IPS-18c (cell line): ENCODE measurements at regions not wholly inside any gene's neighbourhood (a gene's known extent, or its start where the extent isn't known, plus 50 kb on each side); places are given as distances from the start of the nearest gene placed in this dataset.
"Not testable (repeated sequence)": the region's sequence is repeated elsewhere in the genome, so short reads cannot be mapped to it uniquely, and the experiment has no call there.

Experiments
- H3K4me3 ChIP-seq: 2 replicates; pipeline ENCODE4 v1.7.0; 2013; ENCODE audit warnings: low read depth, mild to moderate bottlenecking, low read length, moderate library complexity; ENCODE audit not compliant: insufficient read depth
- H3K9me3 ChIP-seq: one replicate; pipeline ENCODE4 v1.6.1; 2013; ENCODE audit warnings: mild to moderate bottlenecking, low read length, moderate library complexity; ENCODE audit not compliant: control insufficient read depth, insufficient read depth

DNA sequence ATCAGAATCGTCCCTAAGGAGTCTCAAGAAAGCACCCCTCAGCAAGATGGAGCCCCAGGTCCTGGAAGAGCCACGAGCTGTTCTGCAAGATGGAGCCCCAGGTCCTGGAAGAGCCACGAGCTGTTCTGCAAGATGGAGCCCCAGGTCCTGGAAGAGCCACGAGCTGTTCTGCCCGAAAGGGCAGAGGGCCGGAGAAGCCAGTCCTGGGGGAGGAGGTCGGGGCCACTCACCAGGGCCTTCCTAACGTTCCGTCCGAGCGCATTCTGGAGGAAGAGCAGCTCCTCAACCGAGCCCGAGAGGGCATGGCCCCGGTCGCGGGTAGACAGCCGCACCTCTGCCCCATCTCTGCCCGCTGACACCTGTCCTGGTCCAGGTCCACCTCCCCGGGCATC, 170.8 kb downstream of the BRD1 start:
- not testable (repeated sequence) for H3K9me3 ChIP-seq, H3K4me3 ChIP-seq

DNA sequence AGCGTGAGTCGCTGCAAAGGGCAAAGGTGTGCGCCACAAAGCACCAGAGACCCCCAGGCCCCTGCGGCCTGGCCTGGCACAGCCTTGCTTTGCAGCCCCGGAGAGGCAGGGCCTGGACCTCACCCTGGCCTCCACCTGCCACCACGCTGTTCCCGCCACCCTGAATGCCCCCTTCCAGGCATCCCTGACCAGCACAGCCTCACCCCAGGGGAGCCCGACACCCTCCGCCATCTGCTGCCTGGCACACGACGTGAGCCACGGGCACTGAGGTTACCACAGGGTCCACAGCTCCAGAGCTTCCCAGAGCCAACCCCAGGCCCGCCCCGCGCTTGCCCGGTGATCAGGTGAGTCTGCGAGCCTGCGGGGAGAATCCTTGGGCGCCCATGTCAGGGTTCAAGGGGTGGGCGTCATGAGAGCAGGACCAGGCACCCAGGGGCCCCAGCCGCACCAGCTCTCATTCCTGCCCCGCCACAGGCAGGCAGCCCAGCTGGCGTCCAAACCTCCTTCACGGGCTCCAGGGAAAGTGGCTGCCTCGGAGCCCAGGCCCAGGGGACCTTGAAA, 171.3 kb downstream of the BRD1 start:
- no peak overlapping the region for H3K4me3 ChIP-seq
- H3K9me3 ChIP-seq = peaks cover 2% of the 10 kb centered on the region

DNA sequence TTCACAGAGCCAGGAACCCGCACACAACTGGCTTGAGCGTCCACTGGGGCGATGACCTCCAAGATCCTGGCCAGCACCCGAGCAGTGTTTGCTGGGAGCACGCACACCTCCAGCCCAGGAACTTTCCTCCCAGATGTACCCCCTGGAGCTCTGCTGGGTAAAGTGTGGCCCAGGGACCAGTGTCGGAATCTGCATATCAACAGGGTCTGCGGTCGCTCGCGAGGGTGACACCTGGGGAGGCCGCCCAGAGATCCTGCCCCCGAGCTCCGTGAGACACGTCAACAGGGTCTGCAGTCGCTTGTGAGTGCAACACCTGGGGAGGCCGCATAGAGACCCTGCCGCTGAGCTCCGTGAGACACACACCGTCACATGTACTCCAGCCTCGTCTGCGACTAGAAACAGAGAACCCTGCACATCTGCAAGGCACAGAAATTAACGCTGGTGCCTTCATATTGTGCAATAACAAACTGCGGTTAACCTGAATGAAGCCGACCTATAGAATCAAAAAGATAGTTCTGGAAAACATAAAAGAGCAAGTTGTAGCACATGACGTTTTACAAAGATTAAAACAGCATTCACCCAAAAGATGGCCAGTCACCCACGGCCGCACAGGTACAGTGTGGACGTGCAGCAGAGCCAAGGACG, 172.4 kb downstream of the BRD1 start:
- no peak overlapping the region for H3K4me3 ChIP-seq

DNA sequence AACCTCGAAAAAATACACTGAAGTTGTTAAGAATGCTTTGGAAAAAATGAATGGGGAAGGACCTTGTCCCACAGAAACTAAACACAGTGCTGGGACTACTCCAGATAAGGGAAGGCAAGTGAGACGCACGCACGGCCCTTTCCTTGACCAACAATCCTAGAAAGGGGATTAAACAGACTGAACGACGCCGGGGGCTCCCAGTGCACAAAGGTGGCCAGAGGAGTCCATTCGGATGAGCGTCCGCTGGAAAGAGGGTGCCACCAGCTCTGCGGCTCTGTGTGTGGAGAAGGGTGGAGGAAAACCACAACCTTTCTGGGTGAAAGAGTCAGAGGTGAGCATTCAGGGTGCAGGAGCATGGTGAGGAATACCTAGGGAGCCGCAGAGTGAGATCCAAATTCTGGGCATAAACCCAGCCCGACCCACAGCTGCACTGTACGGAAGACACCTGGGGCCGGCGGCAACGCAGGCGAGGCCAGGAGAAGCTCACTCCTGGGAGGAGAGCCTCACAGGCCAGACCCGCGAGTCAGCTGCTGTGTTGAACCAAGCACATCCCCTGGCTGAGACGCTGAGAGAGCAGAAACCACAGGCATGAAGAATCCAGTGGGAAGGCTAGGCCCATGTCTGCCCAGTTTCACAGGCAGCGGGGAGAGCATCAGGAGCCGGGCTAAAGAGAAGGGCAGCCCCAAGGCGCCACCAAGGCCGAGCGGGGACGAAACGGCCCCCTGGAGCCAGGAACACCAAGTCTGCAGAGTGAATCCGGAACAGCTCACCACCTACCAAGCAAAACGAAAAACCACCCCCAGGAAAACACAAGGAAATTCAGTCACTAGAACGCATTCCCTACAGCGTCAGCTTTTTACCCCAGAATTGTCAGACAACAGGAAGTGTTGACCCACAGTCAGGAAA, 177.1 kb downstream of the BRD1 start:
- Histone ChIP-seq H3K9me3 (peaks cover 2% of the 10 kb centered on the region), H3K4me3 (no peak overlapping the region)

More for the DNA sequence above, 172.4 kb downstream of the BRD1 start:
- H3K9me3 ChIP-seq = peaks cover 2% of the 10 kb centered on the region

DNA sequence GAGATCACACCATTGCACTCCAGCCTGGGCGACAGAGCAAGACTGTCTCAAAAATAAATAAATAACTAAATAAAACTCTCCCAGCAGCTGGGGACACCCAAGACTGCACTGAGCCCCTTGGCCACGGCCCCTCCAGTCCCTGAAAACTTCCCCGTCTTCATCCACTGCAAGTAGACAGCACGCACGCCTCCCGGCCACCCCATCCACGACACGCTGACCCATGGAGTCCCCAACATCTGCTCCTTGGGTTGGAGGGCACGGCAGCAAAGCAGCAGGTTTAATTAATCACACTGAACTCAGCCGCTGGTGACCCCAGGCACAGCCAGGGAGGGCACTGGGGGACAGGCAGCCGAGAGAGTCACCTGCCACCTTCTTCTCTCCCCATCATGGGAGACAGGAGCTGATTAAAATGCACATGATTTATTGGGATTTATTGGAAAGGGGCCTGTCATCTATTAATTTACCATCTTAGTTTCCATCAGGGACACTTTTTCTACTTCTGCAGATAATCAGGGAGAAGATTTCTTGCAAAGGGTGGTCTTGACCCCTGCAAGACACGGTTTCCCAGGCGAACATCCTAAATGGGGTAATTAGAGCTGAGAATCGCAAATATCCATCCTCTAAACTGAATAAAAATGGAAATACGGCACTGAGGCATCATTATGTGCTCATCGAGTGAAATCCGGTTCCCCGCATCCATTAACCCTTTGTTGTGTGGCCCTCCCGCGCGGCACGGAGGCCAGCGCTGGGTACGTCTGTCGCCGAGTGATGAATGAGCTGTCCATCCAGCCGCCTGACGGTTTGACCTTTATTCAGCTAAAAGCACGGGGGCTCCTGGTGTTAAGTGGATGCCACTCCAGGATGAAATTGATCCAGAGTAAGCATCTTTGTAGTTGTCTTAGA, 178.3 kb downstream of the BRD1 start:
- Histone ChIP-seq H3K9me3 (no peaks in the 10 kb centered on the region), H3K4me3 (no peak overlapping the region)

DNA sequence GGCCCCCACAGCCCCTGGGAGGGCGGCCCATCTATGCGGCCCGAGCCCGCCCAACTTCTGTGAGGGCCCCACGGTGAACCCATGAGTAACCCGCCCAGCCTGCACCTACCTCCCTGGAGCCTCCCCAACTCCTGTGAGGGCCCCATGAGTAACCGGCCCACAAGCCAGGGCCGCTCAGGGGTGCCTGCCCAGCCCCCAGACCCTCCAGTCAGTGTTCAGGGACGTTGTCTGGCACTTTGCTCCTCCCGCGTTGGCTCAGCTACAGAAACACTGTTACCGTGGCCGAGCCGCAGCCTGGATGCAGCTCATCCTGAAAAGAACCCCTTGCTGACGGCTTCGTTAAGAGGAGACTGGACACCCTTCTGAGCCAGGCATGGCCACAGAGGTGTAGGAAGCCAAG, 179.6 kb downstream of the BRD1 start:
- no peaks in the 10 kb centered on the region for H3K9me3 ChIP-seq
- no peak overlapping the region for H3K4me3 ChIP-seq

DNA sequence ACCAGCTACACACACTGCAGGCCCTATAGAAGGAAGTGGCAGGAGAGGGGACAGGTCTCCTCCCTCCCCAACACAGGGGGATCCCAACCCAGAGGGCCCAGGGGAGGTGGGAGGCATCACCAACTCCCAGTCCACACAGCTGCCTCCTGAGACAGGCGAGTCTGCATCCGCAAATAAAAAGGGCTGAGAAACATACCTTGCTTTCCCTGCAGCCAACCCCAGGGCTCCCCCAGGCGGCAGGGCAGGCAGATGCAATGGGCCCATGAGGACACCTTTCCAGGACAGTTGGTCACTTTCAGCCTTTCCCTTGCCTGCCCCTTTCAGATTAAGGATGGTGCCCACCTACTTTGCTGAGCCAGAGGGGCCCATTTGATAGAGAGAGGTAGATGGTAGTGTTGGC, 180.0 kb downstream of the BRD1 start:
- Histone ChIP-seq H3K4me3 (no peak overlapping the region), H3K9me3 (no peaks in the 10 kb centered on the region)

DNA sequence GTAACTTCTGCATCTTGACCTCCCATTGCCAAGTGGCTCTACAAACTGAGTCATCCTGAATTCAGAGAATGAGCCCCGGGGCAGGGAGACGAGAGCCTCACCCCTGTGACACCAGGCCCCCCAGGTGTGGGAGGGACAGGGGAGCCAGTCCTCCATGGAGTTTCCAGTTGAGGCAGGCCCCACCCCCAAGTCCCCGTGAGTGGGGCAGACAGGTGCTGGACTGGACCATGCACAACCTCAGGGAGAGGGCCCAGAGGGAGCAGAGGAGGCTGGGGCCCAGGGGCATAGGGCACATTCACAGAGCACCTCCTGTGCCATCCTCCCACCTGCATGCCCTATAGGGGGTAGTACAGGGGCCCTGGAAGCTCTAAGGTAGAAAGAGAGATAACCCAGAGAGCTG, 180.8 kb downstream of the BRD1 start:
- Histone ChIP-seq H3K9me3 (no peaks in the 10 kb centered on the region), H3K4me3 (no peak overlapping the region; the same call in 1 of the 2 replicates)

DNA sequence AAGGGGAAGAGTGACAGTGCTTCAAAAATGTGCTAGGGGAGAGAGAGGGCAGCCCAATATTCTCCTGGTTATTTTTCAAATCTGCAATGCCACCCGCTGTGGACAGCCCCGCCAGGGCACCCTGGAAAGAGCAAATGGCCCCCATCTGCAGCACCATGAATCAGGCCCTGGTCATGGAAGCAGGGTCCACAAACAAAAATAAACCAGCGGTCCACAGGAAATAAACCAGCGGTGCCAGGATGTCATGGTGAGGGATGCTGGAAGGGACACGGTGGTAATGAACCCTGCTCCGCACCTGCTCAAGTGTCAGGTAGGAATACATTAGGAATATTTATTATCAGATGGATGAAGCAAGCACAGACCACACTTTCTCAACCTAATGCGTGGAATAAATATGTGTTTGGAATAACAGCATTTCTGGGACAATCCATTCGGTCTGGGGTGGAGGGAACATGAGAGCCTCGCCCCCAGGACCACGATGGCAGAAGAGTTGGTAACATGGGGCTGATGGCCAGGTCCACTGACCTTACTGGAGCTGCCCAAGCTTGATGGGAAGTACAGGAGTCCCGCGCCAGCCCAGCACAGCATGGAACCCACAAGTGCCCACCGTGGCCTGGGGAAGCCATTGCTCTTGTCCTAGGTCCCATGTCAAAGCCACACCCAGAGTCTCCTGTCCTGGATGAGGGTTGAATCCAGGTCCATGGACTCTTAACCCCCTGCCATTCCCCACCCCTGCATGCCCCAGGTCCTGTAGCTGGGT, 181.7 kb downstream of the BRD1 start:
- H3K4me3 ChIP-seq = no peak overlapping the region
- no peaks in the 10 kb centered on the region for H3K9me3 ChIP-seq

DNA sequence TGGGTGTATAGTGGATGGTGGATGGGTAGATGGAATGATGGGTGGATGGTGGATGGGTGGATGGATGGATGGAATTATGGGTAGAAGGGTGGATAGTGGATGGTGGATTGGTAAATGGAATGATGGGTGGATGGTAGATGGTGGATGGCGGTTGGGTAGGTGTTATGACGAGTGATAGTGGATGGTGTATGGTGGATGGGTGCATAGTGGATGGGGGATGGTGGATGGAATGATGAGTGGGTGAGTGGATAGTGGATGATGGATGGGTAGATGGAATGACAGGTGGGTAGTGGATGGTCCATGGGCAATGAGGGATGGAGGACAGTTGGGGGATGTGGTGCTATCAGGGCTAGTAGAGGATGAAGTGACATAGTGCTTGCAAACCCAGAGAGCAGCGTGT, 182.4 kb downstream of the BRD1 start:
- H3K9me3 ChIP-seq = no peaks in the 10 kb centered on the region
- no peak overlapping the region for H3K4me3 ChIP-seq

DNA sequence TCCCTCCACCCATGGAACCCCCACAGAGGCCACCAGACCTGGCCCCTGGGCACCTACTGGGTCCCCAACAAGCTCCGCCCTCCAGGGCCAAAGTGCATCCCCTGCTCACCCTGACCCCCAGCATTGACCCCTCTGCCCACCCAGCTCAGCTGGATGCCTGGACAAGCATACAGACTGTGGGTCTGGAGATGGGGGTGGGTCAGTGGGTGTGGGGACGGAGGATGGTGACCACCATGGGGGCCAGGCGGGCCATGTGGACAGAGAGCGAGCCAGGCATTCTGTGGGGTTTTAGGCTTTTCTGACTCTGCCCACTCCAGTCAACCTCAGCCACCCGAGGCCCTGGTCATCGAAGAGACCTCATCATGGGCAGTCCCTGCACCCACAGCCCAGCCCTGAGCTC, 183.7 kb downstream of the BRD1 start:
- H3K9me3 ChIP-seq = no peaks in the 10 kb centered on the region
- no peak overlapping the region for H3K4me3 ChIP-seq

DNA sequence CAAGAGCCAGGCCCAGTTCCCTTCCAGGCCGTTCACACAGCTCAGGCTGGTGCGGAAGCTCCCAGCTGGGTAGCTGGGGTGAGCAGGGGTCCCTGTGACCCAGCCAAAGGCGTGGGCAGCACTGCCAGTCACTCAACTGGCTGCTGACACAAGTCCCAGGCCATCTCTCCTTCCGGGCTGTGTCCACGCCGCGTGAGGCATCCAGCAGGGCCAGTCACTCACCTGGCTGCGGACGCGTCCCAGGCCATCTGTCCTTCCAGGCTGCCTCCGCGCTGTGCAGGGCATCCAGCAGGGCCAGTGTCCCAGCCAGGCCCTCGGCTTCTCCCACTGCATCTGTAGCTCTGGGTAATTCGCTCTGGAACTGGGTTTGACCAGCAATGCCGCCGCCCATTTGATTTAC, 184.2 kb downstream of the BRD1 start:
- no peaks in the 10 kb centered on the region for H3K9me3 ChIP-seq
- H3K4me3 ChIP-seq = no peak overlapping the region

DNA sequence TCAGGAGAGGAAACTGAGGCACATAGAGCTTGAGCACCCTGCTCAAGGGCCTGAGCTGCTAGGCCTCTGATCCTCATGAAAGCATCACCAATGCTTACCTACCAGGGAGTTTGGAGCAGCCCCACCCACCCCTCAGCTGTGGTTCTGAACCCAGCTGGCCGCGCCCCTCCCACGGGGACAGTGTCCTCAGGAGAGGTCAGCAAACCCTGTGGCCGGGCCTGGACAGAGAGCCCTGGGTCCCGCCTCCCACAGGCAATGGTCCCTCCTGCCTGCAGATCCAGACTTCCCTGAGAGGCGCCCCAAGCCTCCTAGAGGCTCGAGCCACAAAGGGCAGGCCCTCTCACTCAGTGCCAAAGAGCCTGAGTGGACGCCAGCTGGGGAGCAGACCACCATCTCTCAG, 184.9 kb downstream of the BRD1 start:
- H3K9me3 ChIP-seq = no peaks in the 10 kb centered on the region
- no peak overlapping the region for H3K4me3 ChIP-seq

DNA sequence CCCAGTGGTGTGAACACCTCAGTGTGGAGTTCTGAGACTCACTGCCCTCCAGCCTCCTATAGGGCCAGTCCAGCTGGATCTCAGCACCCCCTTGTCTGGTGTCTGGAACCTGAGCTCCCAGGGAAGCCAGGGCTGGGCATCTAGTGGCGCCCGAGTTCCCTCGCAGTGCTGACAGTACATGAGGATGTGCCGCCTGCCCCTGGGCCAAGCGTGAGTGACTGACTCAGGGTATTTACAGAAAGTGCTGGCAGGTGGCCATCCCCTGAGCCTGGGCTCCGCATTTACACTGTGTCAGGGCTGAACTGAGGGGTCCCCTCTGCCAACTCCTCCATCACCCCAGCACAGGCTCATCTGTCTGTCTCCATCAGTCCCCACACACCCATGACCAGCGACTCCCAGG, 185.3 kb downstream of the BRD1 start:
- Histone ChIP-seq H3K9me3 (no peaks in the 10 kb centered on the region), H3K4me3 (no peak overlapping the region)

DNA sequence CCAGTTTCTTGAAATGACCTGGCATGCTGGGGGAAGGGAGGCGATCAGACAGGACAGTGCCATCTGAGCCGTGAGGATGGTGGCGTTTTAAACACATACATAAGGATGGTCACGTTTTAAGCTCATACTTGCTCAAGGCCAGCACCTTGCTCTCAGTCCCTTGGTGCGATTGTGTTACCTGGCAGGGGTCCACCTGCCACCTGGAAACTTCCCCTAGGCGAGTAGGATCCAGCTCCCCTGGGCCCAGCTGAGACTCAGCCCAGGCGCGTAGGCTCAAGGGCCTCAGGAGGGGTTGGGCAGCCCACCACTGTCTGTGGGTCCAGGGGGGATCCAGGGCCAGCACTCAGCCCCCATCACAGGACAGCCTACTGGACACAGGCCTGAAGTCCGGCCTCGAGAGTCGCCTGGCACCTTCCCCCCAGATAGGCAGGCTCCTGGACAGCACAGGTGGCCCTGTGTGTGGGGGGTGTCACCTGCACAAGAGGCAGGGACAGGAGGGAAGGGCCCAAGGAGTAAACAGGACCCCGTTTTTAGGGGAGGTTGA, 185.8 kb downstream of the BRD1 start:
- Histone ChIP-seq H3K4me3 (no peak overlapping the region), H3K9me3 (no peaks in the 10 kb centered on the region)

DNA sequence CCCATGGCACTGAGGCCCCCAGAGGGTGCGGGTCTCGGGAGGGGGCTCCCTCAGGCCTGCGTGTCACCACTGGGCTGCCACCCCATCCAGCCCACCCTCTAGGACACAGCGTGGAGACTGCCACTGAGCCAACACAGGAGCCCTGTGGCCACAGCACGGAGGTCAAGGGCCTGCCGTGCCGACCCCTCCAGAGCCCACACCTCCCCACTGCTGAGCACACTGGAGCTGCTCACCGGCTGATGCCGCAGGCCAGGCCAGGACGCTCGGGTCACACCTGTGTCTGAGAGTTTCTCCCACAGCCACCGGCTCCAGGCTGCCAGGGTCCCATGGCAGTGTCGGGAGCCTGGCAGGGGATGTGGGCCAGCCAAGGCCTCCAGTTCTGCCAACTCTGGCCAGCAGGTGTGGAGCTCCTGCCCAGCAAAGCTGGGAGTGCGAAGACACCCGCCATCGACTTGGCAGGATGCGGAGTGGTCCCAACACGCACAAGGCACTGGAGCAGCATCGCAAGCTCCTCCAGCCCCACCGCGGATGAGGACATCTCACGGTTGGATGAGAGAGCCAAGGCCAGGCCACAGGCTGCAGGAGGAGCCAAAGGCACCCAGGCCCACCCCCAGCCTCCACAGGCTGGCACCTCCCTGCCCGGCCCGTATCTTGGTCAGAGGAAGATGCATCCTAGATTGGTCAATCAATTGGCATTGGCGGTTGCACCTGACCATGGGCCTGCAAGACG, 187.1 kb downstream of the BRD1 start:
- no peak overlapping the region for H3K4me3 ChIP-seq
- no peaks in the 10 kb centered on the region for H3K9me3 ChIP-seq
